ENCODE measurements at regions not wholly inside any gene's neighbourhood (a gene's known extent, or its start where the extent isn't known, plus 50 kb on each side); places are given as distances from the start of the nearest gene placed in this dataset.

DNA sequence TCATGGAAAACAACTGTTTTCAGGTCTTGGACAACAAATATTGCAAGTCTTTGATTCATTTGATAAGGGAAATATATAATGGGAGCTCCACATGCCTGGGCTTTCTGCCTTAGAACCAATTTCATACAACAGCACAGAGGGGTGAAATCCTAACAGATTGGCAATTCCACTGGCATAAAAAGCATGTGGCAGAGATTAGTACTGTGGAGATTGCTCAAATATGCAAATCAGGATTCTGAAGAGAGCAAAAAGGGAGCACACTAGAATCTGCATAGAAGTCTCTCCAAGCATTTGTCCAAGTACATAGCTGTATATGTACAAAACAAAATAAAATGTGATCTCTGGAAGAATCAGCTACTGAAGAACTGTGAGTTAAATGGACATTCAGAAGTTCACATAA, 312.9 kb upstream of the SLITRK5 start:
- no peak overlapping the region for H3K27ac ChIP-seq
- TF ChIP-seq, protein P1, sequence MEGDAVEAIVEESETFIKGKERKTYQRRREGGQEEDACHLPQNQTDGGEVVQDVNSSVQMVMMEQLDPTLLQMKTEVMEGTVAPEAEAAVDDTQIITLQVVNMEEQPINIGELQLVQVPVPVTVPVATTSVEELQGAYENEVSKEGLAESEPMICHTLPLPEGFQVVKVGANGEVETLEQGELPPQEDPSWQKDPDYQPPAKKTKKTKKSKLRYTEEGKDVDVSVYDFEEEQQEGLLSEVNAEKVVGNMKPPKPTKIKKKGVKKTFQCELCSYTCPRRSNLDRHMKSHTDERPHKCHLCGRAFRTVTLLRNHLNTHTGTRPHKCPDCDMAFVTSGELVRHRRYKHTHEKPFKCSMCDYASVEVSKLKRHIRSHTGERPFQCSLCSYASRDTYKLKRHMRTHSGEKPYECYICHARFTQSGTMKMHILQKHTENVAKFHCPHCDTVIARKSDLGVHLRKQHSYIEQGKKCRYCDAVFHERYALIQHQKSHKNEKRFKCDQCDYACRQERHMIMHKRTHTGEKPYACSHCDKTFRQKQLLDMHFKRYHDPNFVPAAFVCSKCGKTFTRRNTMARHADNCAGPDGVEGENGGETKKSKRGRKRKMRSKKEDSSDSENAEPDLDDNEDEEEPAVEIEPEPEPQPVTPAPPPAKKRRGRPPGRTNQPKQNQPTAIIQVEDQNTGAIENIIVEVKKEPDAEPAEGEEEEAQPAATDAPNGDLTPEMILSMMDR (IDR thresholded peaks at IDR 0.05) = no peak
- TF ChIP-seq ZFX (IDR thresholded peaks at IDR 0.05; ENCODE audit: borderline replicate concordance) = no peak

DNA sequence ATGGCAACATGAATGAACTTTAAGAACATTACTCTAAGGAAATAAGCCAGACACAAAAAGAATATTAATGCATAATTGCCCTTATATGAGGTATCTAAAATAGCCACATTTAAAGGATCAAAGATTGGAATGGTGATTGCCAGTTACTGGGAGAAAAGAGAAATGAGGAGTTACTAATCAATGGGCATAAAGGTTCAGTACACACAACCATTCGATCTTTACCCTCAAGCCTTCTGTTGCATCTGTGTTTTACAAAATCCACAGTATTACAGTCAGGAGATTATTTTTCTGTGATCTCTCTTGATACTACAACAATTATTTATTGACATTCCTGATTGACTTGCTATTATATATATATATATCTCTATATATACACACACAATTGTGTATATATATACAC, 310.0 kb upstream of the SLITRK5 start:
- H3K27ac ChIP-seq = no peak overlapping the region
- TF ChIP-seq ZFX (IDR thresholded peaks at IDR 0.05; ENCODE audit: borderline replicate concordance) = no peak
- TF ChIP-seq, protein P1 (IDR thresholded peaks at IDR 0.05) = no peak

DNA sequence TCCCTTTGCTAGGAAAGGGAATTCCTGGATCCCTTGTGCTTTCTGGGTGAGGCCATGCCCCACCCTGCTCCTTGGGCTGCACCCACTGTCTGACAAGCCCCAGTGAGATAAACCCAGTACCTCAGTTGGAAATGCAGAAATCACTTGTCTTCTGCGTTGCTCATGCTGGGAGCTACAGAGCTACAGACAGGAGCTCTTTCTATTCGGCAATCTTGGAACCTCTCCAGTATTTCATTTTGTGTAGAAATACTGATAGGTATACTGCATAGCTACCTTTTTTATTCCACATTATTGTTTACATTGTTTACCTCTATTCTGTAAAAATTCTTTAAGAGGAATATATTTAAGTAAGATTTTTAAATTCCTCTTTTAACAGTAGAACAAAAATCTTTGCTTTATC, 302.5 kb upstream of the SLITRK5 start:
- TF ChIP-seq, protein P1 (IDR thresholded peaks at IDR 0.05) = no peak

DNA sequence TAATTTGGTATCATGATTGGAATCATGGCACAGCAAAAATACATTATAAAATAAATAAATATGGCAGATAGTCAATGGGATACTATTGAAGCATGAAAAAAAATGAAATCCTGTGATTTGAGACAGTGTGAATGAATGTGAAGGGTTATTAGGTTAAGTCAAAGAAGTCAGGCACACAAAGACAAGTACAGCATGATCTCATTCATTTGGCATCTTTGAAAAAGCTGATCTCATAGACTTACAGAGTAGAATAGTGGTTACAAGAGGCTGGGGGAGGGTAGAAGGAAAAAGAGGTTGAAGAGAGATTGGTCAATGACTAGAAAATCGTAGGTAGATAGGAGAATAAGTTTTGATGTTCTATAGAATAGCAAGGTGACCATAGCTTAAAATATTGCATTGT, 295.1 kb upstream of the SLITRK5 start:
- no peak overlapping the region for H3K27ac ChIP-seq
- TF ChIP-seq, protein P1 (IDR thresholded peaks at IDR 0.05) = no peak
- TF ChIP-seq ZFX (IDR thresholded peaks at IDR 0.05; ENCODE audit: borderline replicate concordance) = no peak

More for the DNA sequence above, 302.5 kb upstream of the SLITRK5 start:
- H3K27ac ChIP-seq = no peak overlapping the region

DNA sequence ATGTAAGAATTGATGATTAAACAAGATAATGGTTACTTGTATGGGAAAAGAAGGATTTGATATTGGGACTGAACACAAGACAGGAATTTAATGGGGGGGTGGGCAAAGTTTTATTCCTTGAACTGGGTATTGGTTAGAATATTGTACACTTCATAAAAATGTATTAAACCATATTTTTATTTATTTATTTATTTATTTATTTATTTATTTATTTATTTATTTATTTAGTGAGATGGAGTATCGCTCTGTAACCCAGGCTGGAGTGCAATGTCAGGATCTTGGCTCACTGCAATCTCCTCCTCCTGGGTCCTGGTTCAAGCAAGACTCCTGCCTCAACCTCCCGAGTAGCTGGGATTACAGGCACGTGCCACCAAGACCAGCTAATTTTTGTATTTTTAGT, 287.1 kb upstream of the SLITRK5 start:
- TF ChIP-seq, protein P1 (IDR thresholded peaks at IDR 0.05) = no peak
- no peak for TF ChIP-seq ZFX (IDR thresholded peaks at IDR 0.05; ENCODE audit: borderline replicate concordance)
- no peak overlapping the region for H3K27ac ChIP-seq

GRCh38 chr13:87393358-87393757, 277.8 kb upstream of the SLITRK5 start:
- no peak overlapping the region for H3K27ac ChIP-seq
- TF ChIP-seq ZFX (IDR thresholded peaks at IDR 0.05; ENCODE audit: borderline replicate concordance) = no peak
- TF ChIP-seq, protein P1 (IDR thresholded peaks at IDR 0.05) = no peak

DNA sequence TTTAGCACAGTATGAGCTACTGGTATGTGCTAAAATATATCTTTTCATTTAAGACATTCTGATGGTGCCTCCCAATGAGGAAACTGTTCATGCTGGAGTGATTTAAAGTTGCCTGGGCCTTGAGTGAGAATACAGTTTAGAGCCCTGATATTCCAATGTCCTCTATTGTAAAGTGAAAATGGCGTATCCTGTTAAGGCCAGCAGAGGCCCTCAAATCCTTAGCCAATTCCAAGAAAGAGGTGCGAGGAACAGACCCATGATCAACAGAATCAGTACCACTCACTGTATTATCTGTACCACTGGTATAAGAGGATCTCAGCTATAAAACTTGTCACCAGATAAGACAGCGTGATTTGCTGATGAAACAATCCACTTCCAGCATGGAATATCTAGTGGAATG, 273.1 kb upstream of the SLITRK5 start:
- no peak overlapping the region for H3K27ac ChIP-seq
- no peak for TF ChIP-seq ZFX (IDR thresholded peaks at IDR 0.05; ENCODE audit: borderline replicate concordance)
- TF ChIP-seq, protein P1 (IDR thresholded peaks at IDR 0.05) = no peak

All from 22Rv1 (cell line).